SHP77 treated with DMSO at 0.1 percent for 48 hours (cell line): ENCODE measurements at regions not wholly inside any gene's neighbourhood (a gene's known extent, or its start where the extent isn't known, plus 50 kb on each side); places are given as distances from the start of the nearest gene placed in this dataset.
"Not testable (repeated sequence)": the region's sequence is repeated elsewhere in the genome, so short reads cannot be mapped to it uniquely, and the experiment has no call there.

Experiments
- DNase-seq: peaks from one replicate; lab custom pipeline; 2025; lab: John Stamatoyannopoulos, UW

DNA sequence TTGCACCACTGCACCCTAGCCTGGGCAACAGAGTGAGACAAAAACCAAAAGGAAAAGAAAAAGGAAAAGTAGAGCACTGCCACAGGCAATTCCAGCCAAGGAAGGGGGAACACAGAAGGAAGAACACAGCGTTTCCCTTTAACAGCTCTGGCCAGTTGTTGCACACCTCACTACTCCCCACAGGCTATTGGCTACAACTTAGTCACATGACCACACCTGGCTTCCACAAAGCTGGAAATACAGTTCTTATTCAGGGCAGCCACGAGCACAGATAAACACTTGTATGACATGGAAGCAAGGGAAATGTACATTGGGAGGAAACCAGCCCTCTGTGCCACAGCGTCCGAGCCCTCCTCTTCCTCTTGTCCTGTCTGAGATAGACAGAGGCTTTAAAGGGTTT, 249.0 kb upstream of the JARID2 start:
- no peak for DNase-seq

DNA sequence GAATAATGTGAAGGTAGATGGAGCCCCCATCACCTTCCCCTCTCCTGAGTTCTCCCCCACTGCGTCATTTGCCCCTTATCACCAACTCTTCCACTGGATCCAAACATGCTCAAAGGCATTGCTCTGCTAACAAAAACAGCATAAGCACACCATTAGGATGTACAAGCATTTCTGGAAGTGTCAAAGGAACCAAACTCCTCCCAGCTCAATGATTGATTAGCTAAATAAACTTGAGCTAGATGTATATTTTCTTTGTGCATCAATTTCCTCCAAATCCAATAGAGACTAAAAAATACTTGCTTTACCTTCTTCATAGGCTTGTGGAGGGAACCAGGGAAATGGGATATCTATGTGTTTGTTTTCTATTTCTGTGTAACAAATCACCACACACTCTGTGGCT, 248.4 kb upstream of the JARID2 start:
- no peak for DNase-seq

- DNase-seq, result no peak
Measured at GRCh38 chr6:14999106-14999505, 246.8 kb upstream of the JARID2 start.

DNA sequence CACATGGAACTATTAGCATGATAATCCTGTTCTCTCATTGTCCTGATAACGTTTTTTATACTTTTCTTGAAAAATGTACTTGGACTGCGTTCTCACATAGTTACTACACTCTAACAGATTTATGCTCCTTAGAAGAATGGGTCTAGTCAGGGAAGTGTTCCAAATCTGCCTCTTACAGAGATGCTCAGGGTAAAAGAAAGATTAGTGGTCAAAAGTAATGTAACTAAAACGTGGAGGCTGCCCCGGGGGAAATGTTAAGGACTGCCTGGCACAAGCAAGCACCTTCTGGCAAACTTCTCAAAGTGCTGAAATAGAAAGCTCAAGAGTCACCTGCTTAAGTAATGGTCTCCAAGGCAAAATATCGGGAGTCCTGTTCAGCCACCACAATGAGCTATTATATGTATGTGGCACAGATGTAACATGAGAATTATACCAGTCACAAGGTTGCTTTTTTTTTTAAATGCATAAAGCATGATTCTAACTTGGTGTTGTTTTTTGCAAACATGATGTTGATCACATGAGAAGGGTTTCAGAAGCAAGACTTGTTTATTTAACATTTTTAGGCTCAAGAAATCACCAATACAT, 244.5 kb upstream of the JARID2 start:
- DNase-seq, result no peak

GRCh38 chr6:15008269-15008668, 237.6 kb upstream of the JARID2 start:
- DNase-seq, result no peak

DNA sequence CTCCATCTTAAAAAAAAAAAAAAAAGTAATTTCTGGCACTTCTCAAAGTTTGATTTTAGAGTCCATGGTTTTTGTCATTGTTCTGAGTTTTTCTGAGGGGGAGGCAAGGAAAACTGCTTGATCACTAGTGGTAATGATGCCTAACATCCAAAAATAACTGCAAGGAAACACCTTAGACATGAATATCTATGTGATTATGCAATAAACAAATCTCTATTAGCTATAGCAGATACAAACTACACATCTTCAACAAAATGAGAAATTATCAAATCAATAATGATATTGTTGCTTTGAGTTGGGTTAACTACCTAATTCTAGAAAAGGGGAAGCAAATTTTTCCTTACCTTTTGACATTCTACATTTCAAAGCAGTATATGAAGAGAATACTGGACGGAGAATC, 230.9 kb upstream of the JARID2 start:
- no peak for DNase-seq

GRCh38 chr6:15016813-15017212, 229.1 kb upstream of the JARID2 start:
- DNase-seq, result no peak

DNA sequence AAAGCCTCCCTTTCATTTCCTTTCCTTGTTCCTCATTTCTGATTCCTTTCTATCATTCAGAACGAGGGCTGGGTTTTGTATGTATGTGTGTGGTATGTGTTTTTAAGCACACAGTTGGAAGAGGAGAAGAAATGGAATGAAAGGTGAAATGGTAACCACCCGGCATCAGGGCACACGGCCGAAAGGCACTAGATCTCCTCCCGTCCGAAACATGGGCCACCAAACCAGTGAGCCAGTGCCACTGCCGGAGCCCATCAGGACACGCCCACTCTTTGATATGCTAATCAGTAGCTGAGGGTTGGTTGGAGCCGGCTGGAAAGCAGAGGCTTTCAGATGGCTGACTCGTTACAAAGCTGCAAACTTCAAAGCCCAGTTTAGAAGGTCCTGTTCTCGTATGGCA, 228.6 kb upstream of the JARID2 start:
- DNase-seq, result no peak

DNA sequence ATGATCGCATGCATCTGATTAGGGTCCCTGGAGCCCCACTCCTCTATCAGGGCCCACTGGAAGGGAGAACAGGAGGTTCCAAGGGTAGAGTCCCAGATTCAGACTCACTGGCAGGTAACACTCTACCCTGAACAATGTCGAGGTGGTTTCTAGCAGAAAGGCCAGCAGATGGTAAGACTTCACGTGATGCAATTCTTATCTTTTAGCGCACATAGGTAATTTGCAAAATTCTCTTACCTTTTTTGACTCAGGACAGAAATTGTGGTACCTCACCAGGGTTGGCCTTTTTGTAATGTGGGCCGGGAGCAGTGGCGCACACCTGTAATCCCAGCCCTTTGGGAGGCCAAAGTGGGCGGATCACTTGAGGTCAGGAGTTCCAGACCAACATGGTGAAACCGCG, 228.1 kb upstream of the JARID2 start:
- no peak for DNase-seq

- no peak for DNase-seq
Measured at GRCh38 chr6:15020119-15020770, 225.6 kb upstream of the JARID2 start.

- DNase-seq, result no peak
Measured at GRCh38 chr6:15021074-15021473, 224.8 kb upstream of the JARID2 start.

DNA sequence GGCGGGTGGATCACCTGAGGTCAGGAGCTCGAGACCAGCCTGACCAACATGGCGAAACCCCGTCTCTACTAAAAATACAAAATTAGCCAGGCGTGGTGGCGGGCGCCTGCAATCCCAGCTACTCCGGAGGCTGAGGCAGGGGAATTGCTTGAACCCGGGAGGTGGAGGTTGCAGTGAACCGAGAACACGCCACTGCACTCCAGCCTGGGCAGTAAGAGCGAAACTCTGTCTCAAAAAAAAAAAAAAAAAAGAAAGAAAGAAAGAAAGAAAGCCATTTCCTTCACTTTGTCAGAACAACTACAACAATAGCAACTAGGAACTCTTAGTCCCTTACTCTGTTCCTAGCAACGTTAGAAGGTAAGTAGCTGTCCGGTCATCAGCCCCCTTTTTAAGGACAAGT, 222.9 kb upstream of the JARID2 start:
- DNase-seq, result not testable (repeated sequence)

- DNase-seq, result no peak
Measured at GRCh38 chr6:15023448-15023847, 222.4 kb upstream of the JARID2 start.

- no peak for DNase-seq
Measured at GRCh38 chr6:15025446-15025845, 220.4 kb upstream of the JARID2 start.

DNA sequence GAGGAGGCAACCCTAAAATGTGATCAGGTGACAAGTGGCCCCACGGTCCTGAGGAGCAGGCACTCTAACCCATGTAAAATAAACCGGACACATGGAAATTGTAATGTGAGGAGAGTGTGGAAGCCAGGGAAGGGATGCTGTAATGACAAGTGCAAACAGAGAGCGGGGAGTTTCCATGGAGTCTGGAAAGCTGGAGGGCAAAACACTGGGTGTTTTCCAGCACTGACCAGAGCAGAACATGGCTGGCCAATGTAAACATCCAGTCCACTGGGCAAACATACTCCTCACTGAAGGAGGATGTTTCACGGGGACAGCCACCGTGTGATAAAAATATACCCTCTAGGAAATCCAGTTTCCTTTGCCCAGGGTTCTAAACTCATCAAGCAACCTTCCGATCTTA, 219.0 kb upstream of the JARID2 start:
- peak; percentile 91 for DNase-seq

- DNase-seq, result no peak
Measured at GRCh38 chr6:15027472-15027871, 218.4 kb upstream of the JARID2 start.

DNA sequence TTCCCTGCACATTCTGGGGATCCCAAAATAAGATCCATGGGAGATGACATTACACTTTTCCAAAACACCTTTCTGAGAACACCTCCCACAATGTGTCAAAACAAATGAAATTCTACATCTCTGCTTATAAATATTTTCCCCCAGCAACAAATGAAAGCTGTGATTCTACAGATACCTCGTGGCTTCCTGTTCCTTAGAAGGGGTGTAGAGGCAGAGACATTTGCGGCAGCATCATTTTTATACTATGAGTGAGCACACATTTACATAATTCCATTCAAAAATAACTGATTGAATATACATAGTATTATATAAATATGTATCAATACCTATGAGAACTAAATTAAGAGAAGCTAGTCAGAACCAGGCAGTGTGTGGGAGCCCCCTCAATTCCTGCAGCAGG, 213.9 kb upstream of the JARID2 start:
- no peak for DNase-seq

GRCh38 chr6:15033850-15034203, 212.0 kb upstream of the JARID2 start:
- DNase-seq, result no peak

DNA sequence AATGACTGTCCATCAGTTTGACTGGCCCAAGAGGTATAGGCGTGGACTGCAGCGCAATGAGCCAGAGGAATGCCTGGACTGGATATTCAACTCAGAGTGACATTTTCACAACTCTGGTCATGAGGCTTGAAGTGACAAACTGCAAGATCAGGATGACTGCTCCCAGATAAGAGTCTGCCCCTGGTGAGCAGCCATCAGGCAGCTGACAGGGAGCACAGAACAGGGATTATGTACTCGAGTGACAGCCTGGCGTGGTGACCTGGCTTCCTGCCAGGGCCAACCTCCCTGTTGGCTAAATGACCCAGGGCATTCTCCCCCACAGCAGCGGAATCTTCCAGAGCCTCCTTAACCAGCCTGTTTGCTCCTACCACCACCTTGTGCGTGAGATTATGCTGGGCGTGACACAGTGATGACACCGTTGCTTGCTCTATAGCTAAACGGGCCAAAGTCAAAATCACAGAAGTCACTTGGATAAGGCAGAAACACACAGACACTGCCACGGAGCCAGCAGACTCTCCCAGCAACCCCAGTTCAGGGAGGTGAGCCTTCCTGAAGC, 209.1 kb upstream of the JARID2 start:
- peak; percentile 54 for DNase-seq

DNA sequence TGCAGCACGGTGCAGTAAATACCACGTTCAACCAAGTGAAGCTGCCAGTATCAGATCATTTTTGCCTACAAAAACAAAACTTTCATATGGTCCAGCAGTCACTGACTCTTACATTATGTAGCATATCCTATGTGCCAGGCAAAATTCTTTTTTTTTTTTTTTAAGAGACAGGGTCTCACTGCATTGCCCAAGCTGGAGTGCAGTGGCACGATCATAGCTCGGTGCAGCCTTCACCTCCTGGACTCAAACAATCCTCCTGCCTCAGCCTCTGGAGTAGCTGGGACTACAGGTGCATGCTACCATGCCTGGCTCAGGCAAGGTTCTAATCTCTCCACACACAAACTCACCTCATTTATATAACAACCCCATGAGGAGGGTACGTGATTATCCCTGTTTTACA, 208.6 kb upstream of the JARID2 start:
- DNase-seq, result no peak

- DNase-seq, result no peak
Measured at GRCh38 chr6:15038013-15038791, 207.7 kb upstream of the JARID2 start.

GRCh38 chr6:15039136-15039535, 206.7 kb upstream of the JARID2 start:
- no peak for DNase-seq

- no peak for DNase-seq
Measured at GRCh38 chr6:15042938-15043337, 202.9 kb upstream of the JARID2 start.
